GM18526 (cell line): ENCODE measurements at regions not wholly inside any gene's neighbourhood (a gene's known extent, or its start where the extent isn't known, plus 50 kb on each side); places are given as distances from the start of the nearest gene placed in this dataset.

Experiments used
- POLR2A ChIP-seq: IDR thresholded peaks from 3 replicates; pipeline ENCODE4 v1.6.1; 2011; ENCODE audit not compliant: insufficient read length; ENCODE audit errors: extremely low read depth

DNA sequence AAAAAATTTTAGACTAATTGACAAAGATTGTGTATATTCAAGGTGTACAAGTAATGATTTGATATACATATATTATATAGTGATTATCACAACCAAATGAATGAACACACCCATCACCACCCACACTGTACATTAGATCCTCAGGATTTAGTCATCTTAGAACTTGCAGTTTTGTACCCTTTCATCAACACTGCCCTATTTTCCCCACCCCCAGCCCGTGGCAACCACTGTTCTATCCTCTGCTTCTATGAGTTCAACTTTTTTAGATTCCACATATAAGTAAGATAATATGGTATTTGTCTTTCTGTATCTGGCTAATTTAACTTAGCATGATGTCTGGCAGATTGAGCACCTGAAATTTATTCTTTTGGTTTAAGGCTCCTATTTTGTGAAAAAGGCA lies 173.6 kb downstream of the IER5 start:
- TF ChIP-seq POLR2A, result no peak

DNA sequence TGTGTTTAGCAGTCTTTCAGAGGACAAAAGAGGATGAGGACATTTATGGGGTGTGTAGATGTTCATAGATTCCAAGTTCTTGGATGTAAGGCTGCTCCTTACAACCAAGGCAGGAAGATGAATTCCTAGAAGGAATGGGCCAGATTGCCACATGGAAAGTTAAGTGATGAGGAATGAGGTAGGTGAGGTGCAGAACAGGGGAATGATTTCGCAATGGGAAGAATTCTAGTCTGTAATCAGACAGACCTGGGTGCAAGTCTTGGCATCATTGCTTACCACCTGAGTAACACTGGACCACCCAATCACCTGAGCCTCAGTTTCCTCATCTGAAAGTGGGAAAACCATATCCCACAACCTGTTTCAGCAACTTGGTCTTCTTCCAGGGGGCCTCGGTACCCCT lies 174.9 kb downstream of the IER5 start:
- no peak for TF ChIP-seq POLR2A

DNA sequence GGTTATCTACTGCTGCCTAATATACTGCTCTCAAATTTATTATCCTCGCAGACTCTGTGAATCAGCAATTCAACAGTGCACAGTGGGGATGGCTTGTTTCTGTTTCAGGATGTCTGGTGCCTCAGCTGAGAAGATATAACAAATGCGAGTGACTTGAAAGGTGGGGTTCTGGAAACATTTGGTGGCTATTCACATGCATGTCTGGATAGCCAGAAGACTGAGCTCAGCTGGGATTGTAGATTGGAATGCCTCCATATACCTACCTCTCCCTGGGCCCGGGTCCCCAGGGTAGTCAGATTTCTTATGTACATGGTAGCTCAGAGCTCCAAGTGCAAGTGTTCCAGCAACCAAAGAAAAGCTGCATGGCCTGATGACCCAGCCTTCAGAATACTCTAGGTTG lies 176.3 kb downstream of the IER5 start:
- TF ChIP-seq POLR2A, result no peak

DNA sequence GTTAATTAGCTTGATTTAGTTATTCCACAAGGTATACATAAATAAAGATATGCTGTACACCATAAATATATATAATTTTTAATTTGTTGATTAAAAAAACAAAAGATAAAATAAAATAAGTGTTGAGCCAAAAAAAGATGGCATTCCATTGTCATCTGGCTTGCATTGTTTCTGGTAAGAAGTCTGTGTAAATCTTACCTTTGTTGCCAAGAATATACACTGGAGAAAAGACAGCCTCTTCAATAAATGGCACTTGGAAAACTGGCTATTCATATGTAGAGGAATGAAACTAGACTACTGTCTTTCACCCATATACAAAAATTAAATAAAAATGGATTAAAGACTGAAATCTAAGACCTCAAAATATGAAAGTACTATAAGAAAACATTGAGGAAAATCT lies 196.5 kb downstream of the IER5 start:
- TF ChIP-seq POLR2A, result no peak

DNA sequence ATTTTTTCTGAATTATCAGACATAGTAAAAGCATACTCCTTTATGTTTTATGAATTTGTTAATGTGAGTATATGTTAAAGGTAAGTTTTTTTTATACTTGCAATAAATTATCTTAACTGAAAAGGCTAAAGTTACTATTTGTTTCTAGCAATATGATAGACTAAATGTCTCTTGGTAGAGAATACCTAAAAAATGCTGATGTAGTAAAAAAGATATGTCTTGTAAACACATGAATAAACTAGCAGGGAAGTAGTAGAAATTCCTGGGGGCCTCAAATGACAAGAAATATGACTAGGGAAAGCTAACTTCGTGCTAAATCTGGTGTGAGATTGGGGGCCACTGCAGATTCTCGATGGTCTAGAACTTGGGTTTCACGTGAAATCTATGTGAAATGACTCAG lies 188.1 kb upstream of the CACNA1E start:
- no peak for TF ChIP-seq POLR2A

DNA sequence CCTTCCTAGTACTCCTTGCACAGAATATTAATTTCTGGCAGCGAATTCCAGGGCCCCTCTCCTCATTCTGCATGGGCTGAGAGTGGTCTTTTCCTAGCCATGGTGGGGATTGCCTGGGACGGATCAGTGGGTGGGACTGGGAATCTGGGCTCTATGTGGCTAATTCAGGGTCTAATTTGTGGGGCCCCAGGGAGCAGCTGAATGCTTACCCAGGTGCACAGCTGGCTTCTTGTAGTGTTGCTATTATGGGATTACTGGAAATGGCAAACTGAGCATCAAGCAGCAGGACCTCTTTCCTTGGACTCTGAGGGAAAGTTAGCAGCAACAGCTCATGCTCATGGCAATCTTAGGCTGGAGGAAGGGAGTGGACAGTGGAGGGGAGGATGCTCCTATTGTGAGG lies 187.1 kb upstream of the CACNA1E start:
- no peak for TF ChIP-seq POLR2A

DNA sequence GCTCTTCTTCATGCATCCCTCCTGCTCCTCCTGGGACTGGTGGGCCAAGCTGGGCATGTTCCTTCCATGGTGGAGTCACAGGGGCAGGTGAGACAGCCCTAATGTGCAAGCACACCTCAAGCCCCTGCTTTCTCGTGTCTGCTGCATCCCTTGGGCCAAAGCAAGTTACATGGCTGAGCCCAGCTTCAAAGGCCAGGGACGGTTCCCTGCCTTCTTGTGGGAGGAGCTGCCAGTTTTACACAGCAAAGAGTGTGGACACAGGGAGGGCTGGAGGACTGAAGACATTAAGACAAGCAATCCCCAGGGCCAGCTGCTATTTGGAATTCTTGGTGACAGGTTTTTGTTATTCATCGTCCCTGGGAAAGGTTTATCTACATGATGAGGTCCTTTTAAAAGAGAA lies 175.2 kb upstream of the CACNA1E start:
- no peak for TF ChIP-seq POLR2A

DNA sequence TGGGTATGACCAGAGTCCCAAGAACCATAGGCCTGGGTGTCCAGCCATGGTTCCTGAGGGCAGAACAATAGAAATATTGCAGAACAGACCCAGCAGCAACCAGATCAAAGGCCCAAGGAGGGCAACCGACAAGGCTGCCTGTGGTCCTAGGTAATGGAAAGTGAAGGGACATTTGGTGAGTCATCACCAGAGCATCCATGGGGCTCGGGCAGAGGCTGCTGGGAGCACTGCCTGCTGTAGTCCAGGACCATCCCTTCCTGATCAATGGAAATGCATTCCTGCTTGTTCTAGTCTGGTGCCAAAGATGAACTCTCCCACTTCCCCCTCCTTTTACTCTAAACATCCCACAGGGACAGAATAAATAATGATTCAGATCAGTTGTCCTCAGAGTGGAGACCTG lies 172.8 kb upstream of the CACNA1E start:
- no peak for TF ChIP-seq POLR2A

DNA sequence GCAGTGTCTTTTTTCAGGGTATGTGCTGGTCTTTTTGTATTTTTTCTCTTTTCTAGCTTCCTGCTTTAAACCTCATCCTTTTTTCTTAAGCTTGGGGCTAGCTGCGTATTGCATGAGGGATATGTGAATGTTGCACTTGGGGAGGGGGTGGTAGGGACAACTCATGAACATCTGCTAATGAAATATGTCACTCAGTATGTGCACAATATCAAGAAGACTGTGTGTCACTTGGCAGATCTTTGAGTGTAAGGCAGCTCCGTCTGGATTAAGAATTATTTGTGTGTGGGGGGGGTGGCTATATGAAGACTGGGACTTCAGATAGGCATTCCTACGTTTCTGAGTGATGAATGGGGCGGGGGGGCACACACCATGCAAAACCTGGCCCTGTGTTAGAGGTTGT lies 170.4 kb upstream of the CACNA1E start:
- TF ChIP-seq POLR2A, result no peak

DNA sequence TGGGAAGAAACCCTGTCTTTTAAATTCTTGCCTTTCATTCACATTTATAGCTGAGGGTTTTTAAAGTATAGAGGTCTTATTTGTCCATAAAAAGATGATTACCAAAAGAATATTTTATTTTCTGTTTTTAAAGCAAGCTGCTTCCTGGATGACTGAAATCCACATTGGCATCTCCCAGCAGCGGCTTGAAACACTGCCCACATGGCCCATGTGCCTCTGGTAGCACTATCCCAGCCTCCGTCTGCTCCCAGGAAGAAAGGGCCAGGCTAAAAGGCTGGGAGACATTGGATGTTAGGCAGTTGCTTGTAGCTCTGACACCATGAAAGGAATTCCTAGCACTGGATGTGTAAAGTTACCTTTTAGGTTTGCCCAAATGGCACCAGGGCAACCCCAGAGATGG lies 169.9 kb upstream of the CACNA1E start:
- no peak for TF ChIP-seq POLR2A

DNA sequence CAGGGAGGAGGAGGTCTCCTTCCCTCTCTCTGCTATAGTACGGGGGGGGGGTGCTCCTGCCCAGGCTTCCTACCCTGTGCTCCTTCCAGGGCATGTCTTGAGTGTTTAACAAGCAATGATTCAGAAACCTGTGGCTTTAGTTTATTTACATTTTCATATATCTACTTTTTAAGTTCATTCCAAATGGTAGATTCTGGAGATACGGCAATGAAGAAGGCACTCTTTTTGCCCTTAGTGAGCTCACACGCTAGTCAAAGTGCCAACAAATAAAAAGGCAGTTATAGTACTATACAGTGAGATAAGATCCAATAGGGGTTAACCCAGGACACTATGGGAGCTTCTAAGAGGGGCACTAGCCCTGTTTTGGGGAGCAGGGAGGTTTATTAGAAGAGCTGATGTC lies 169.3 kb upstream of the CACNA1E start:
- no peak for TF ChIP-seq POLR2A

DNA sequence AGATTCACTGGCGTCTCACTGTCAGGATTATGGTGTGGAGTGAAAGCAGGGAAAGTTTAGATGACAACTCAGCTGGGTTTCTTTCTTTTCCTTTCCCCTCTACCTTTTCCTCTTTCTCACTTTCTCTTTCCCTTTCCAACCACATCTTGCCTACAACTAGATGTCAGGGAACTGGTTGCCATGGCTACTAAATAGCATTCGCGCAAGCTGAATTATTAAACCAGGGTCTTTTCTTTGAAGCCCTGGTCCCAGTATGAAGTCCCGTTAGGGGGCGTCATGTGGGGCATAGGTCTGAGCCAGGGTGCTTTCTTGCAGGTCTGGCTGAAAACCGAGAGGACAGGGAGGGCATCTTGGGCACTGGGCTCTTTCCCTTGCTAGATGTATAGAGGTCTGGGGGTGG lies 168.4 kb upstream of the CACNA1E start:
- TF ChIP-seq POLR2A, result no peak

DNA sequence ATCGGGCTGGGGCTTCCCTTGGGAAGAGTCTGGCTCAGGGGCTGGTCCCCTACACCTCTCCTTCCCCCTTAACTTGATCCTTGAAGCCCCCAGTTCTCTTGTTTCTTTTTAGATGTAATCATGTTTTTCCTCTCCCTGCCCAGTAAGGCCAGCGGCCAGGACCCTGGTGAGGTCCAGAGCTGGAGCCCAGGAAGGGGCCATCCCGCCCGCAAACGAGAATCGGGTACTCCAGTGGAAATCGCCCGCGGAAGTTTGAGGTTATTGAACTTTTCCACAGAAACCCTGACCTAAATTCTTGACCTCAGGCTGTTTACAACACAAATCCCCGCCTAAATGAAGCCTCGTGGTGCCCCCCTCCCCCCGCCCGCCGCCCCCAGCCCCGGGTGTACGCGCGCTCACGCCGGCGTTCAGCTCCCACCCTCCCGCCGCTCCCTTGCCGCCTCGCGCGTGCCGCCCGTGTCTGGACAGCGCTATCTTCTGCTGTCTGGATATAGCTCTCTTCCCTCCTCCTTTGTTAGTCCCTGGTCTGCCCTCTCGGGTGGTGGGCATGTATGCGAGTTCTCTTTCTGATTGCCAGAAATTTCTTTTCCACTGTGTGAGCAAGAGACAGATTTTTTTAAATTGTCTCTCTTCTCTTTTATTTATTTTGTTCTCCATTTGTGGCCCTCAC lies 165.9 kb upstream of the CACNA1E start:
- TF ChIP-seq POLR2A, result no peak

DNA sequence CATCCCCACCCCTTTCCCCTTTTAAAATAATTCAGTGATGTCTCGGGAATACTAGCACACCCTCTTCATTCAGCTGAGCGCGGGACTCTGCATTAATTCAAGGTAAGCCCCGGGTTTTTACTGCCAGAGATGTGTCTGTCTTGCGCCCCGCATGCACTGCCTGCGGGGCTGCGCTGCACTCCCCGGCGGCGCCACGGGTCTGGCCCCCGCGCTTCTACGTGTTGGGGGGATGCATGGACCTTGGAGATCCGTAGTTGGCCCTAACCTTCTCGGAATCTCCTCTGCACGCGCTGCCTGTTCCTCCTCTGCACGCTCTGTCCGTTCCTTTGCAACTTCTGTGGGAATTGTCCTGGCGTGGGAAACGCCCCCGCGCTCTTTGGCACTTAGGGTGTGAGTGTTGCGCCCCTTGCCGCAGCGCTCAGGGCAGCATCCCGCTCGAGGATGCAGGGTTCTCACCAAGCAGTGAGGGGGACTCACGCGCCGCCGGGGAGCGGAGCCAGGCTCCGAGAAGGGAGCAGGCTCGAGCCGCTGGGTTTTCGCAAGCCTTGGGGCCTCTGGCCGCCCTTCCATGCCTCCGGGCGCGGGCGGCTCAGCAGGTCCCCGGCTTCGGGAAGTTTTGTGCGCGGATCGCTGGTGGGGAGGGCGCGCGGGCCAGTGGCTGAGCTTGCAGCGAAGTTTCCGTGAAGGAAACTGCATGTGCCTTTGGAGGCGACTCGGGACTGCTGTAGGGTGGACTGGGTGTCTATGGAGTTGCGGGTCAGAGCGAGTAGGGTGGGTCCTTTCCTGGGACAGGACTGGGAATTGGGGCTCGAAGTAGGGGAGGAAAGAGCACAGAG lies 165.1 kb upstream of the CACNA1E start:
- no peak for TF ChIP-seq POLR2A

DNA sequence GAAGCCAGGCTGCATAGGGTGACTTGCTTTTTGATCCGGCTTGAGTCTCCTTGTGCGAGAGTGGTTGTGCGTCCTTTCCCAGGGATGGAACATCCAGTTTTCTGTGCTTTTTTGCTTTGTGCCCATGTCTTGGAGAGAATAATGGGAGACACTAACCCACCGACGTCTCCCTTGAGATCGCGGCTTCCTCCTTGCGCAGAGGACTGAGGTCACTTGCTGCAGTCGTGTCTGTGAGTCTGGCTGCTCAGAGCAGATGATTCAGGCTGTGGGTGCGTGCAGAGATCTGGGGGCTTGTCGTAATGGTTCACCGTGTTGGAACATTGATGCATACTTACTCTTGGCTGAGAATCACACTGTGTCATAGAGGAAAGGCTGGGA lies 164.5 kb upstream of the CACNA1E start:
- no peak for TF ChIP-seq POLR2A

DNA sequence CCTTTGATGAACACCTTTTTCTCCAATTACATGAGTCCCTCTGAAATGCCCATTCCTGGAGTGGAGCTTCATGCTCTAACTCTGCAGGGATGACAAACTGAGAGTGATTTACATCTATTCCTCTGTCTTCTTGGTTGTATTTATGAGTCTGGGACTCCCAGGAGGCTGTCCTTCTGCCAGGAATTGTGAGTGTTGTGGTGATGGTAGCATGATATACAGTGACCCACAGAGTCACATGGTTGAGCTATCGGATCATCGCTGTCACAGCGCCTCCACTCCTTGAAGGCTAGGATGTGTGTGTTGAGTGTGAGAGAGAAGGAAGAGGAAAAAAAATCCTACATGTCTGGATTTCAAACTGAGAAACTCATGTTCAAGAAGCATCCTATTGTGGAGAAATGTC lies 163.4 kb upstream of the CACNA1E start:
- no peak for TF ChIP-seq POLR2A

DNA sequence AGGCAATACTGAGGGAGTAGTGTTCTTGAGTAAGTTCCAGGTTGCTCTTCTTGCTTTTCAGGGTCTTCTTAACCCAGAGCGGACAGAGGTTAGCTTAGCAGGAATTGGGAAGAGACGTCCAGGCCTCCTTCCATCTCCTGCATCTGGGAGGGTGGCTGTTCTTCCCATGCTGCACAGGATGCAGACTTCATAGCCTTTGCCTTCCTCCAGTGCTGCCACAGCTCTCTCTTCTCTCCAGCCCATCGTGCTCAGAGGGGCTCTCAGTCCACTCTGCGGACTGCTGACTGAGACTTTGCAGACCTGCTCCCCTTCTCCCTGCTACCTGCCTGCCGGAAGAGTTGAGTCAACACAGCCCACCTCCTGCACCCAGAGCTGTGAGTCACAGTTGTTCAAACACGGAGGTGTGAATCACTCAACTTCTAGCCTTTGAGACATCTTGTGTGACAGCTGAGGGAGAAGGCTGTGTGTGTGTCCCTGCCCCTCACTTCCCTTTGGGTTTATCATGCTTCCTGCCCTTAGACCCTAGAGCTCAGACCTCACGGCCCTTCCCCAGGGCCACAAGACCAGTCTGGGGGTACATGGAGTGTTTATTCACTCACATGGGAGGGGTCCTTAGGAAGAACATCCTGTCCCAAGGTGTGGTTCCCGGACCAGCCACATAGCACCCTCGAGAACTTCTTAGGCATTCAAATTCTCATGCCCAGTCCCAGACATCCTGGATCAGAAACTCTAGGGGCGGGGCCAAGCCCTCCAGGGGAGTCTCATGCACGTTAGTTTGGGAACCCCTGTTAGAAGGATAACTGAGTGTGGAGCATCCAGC lies 158.3 kb upstream of the CACNA1E start:
- no peak for TF ChIP-seq POLR2A

DNA sequence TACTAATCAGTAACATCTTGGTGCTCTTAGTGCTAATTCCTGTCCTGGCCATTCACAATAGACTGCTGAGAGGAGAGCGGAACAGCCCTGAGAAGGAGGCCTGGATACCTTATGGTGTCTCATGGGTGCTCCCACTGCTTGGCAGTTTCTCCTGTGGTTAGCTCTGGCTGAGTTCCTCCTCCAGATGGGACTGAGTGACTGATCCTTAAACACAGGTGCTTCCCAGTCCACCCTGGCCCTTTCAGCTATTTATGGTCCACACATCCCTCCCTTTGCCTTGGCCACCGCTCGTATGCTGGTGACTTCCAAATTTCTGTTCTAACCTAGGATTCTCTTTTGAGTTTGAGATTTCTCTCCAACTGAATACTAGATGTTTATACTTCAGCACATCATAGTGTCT lies 157.0 kb upstream of the CACNA1E start:
- TF ChIP-seq POLR2A, result no peak
